ENCODE measurements at regions not wholly inside any gene's neighbourhood (a gene's known extent, or its start where the extent isn't known, plus 50 kb on each side); places are given as distances from the start of the nearest gene placed in this dataset.

GRCh38 chr18:51525453-51526225, 328.2 kb upstream of the MEX3C start:
- no peaks in the 10 kb centered on the region for H3K4me1 Mint-ChIP-seq (ENCODE audit: low read depth)
- H3K9me3 Mint-ChIP-seq, result no peaks in the 10 kb centered on the region
- H3K4me3 Mint-ChIP-seq, result no peak overlapping the region
- no peak for DNase-seq (ENCODE audit: low spot score)
- no peaks in the 10 kb centered on the region for H3K27me3 Mint-ChIP-seq (ENCODE audit: insufficient read depth)
- intact Hi-C loops (cut with micrococcal nuclease), result no loop called here
- H3K27ac Mint-ChIP-seq, result no peak overlapping the region
- no peaks in the 10 kb centered on the region for H3K36me3 Mint-ChIP-seq (ENCODE audit: low read depth)

DNA sequence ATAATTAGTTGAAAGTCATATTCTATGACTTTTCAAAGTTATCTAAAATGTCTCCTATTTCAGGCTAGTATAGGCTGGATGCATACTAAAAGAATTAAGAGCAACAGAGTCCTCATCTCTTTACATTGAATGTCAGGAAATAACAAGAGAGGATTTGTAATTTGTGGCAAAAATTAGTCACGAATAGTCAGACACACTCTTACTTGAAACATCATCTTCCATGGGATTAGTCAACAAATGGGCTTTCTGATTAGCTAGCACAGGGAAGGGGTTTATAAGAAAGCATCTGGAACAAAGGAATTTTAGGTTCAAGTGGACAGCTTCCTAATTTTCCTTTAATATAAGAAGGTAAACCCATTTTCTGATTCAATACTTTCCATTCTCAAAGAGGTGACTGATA, 330.3 kb upstream of the MEX3C start:
- Mint-ChIP-seq H3K36me3 (ENCODE audit: low read depth) (no peaks in the 10 kb centered on the region), H3K9me3 (no peaks in the 10 kb centered on the region), H3K4me3 (no peak overlapping the region), H3K27ac (no peak overlapping the region), H3K27me3 (ENCODE audit: insufficient read depth) (no peaks in the 10 kb centered on the region), H3K4me1 (ENCODE audit: low read depth) (no peaks in the 10 kb centered on the region)
- DNase-seq (ENCODE audit: low spot score), result no peak
- intact Hi-C loops (cut with micrococcal nuclease), result no loop called here

- Mint-ChIP-seq H3K9me3 (no peaks in the 10 kb centered on the region), H3K4me1 (ENCODE audit: low read depth) (no peaks in the 10 kb centered on the region), H3K36me3 (ENCODE audit: low read depth) (no peaks in the 10 kb centered on the region), H3K27me3 (ENCODE audit: insufficient read depth) (no peaks in the 10 kb centered on the region), H3K27ac (no peak overlapping the region), H3K4me3 (no peak overlapping the region)
- intact Hi-C loops (cut with micrococcal nuclease), result no loop called here
- no peak for DNase-seq (ENCODE audit: low spot score)
Measured at GRCh38 chr18:51531501-51531900, 334.0 kb upstream of the MEX3C start.

DNA sequence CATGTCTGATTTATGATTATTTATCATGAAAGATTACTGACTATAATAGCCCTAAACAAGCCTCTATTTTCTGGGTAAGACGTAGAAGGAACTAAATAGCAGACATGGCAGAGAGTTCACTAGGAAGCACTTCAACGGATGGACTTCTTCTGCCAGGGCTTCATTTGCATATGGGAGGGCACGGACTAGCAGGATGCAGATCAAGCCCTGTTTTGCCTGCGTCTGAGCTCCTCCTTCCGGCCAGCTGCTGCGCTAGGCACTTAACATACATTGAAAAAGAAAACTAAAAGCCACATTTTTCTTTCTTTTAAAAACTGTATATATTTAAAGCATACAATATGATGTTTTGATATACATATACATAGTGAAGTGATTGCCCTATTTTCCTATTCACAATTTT, 340.0 kb upstream of the MEX3C start:
- Mint-ChIP-seq H3K9me3 (no peaks in the 10 kb centered on the region), H3K27ac (no peak overlapping the region), H3K36me3 (ENCODE audit: low read depth) (no peaks in the 10 kb centered on the region), H3K4me1 (ENCODE audit: low read depth) (no peaks in the 10 kb centered on the region), H3K27me3 (ENCODE audit: insufficient read depth) (no peaks in the 10 kb centered on the region), H3K4me3 (no peak overlapping the region)
- no peak for DNase-seq (ENCODE audit: low spot score)
- intact Hi-C loops (cut with micrococcal nuclease), result no loop called here

DNA sequence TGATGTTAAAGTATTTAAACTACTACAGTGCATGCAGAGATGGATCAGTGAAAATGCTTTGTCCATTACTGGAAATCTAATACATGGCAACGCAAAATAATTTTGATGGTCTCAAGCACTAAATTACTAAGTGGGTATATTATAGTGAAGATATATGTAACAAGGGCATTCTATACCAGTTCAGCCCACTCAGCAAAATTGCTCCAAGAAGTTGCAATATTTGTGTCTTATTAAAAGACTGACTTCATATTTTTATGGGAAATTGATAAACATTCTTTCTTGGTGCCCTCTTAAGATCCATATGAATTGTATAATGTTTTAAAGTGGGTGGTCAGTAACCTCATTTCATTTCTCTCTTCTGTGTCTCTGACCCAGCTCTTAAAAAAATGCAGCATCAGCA, 343.1 kb upstream of the MEX3C start:
- Mint-ChIP-seq H3K36me3 (ENCODE audit: low read depth) (no peaks in the 10 kb centered on the region), H3K4me1 (ENCODE audit: low read depth) (no peaks in the 10 kb centered on the region), H3K9me3 (no peaks in the 10 kb centered on the region), H3K27me3 (ENCODE audit: insufficient read depth) (no peaks in the 10 kb centered on the region), H3K4me3 (no peak overlapping the region), H3K27ac (no peak overlapping the region)
- DNase-seq (ENCODE audit: low spot score), result no peak
- intact Hi-C loops (cut with micrococcal nuclease), result no loop called here

- Mint-ChIP-seq H3K27me3 (ENCODE audit: insufficient read depth) (no peaks in the 10 kb centered on the region), H3K36me3 (ENCODE audit: low read depth) (no peaks in the 10 kb centered on the region), H3K4me1 (ENCODE audit: low read depth) (no peaks in the 10 kb centered on the region), H3K27ac (no peak overlapping the region), H3K9me3 (no peaks in the 10 kb centered on the region), H3K4me3 (no peak overlapping the region)
- no peak for DNase-seq (ENCODE audit: low spot score)
- intact Hi-C loops (cut with micrococcal nuclease), result no loop called here
Measured at GRCh38 chr18:51541230-51541629, 343.7 kb upstream of the MEX3C start.

DNA sequence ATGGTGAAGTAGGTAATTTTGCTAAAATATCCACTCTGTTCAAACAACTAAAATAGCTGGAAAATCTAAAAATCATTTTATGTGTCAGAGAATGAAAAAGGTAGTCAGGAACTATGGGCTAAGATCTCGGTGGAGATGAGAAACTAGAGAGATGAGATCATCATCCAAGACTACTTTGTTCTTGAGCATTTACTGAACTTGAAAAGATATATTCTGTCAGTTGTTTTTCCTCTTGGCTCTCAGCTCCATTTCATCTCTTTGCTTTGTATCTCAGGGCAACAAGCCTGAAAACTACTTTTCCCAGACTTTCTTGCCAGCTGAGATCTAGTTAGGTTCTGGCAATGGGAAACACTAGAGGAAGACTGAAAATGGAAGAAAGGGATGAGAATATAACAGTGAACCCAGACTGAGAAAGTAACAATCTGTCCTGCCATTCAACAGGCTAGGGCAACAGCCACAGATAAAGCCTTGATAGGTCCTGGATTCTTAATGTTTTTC, 346.2 kb upstream of the MEX3C start:
- Mint-ChIP-seq H3K27ac (no peak overlapping the region), H3K9me3 (no peaks in the 10 kb centered on the region), H3K36me3 (ENCODE audit: low read depth) (no peaks in the 10 kb centered on the region), H3K4me1 (ENCODE audit: low read depth) (no peaks in the 10 kb centered on the region), H3K27me3 (ENCODE audit: insufficient read depth) (no peaks in the 10 kb centered on the region), H3K4me3 (no peak overlapping the region)
- no peak for DNase-seq (ENCODE audit: low spot score)
- intact Hi-C loops (cut with micrococcal nuclease), result no loop called here

DNA sequence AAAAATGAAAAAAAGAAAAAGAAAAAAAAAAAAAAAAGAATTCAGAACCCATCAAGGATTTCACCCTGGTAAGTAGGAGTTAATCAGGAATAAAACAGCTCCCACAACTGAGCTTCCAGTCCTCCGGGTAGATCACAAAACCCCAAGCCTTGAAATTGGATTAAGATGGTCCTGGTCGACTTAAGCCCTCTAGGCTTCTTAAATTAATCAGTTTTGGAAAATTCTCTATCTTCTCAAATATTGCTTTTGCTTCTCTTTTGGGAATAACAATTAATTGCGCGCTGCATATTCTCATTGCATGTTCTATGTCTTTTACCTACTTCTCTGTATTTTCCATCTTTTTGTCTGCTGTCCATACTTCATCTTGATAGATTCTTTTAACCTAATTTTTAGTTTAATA, 348.0 kb upstream of the MEX3C start:
- Mint-ChIP-seq H3K27ac (no peak overlapping the region), H3K4me3 (no peak overlapping the region), H3K4me1 (ENCODE audit: low read depth) (no peaks in the 10 kb centered on the region), H3K36me3 (ENCODE audit: low read depth) (no peaks in the 10 kb centered on the region), H3K27me3 (ENCODE audit: insufficient read depth) (no peaks in the 10 kb centered on the region), H3K9me3 (no peaks in the 10 kb centered on the region)
- DNase-seq (ENCODE audit: low spot score), result no peak
- intact Hi-C loops (cut with micrococcal nuclease), result no loop called here

DNA sequence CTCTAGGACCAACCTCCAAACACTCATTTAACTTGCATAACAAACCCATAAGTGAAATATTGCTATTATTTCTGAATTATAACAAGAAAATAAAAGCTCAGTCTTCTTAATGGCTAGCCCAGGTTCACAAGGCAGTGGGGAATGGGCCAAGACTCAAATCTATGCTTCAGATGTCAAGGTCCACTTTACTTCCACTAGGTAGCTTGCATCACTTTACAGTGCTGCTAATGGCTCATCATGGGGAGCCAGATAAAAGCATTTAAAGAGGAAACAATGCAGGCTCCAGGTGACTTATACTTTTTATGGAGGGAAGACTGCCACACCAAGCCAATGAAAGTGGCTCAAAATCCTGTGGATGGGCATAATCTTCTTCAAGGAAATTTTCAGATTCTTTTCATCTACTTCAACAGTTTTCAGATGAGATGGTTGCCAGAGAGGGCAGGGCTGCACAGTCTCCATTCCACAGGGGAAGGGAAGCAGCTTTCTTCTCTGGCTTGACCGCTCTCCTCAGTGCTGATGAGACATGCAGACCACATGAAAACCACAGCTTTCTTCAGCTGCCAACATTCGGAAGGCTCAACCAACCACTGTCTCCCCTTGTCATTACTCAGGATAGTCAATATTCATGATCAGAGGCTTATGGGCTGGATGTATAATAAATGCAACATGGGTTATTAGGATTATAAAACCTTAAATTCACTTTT, 361.9 kb upstream of the MEX3C start:
- no peak overlapping the region for H3K4me3 Mint-ChIP-seq
- no peak overlapping the region for H3K27ac Mint-ChIP-seq
- no peaks in the 10 kb centered on the region for H3K9me3 Mint-ChIP-seq
- no peaks in the 10 kb centered on the region for H3K36me3 Mint-ChIP-seq (ENCODE audit: low read depth)
- no peaks in the 10 kb centered on the region for H3K4me1 Mint-ChIP-seq (ENCODE audit: low read depth)
- DNase-seq (ENCODE audit: low spot score), result no peak
- intact Hi-C loops (cut with micrococcal nuclease), result no loop called here
- no peaks in the 10 kb centered on the region for H3K27me3 Mint-ChIP-seq (ENCODE audit: insufficient read depth)

- intact Hi-C loops (cut with micrococcal nuclease), result no loop called here
Measured at GRCh38 chr18:51559902-51560287, 362.4 kb upstream of the MEX3C start.

DNA sequence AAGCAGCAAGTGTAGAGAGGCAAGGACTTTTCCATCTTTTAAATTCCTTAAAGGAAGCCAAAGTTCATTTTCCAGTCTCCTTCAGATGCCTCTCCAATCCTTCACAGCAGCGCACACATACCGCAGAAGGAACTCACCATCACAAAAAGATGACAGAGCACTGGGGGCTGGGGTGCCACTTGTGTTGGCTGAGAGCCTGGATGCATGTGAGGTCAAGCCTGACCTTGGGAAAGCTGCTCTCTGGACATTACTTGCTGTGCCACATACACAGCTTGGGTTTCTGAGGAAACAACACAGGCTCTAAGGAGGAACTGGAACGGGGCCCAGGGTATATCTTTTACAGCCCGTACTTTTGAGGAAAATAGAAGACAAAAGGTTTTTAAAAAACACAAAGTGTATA, 364.3 kb upstream of the MEX3C start:
- Mint-ChIP-seq H3K36me3 (ENCODE audit: low read depth) (no peaks in the 10 kb centered on the region), H3K9me3 (no peaks in the 10 kb centered on the region), H3K4me3 (no peak overlapping the region), H3K27me3 (ENCODE audit: insufficient read depth) (no peaks in the 10 kb centered on the region), H3K27ac (no peak overlapping the region), H3K4me1 (ENCODE audit: low read depth) (no peaks in the 10 kb centered on the region)
- intact Hi-C loops (cut with micrococcal nuclease), result no loop called here
- no peak for DNase-seq (ENCODE audit: low spot score)

More at GRCh38 chr18:51559902-51560287, 362.4 kb upstream of the MEX3C start:
- Mint-ChIP-seq H3K27me3 (ENCODE audit: insufficient read depth) (no peaks in the 10 kb centered on the region), H3K4me3 (no peak overlapping the region), H3K36me3 (ENCODE audit: low read depth) (no peaks in the 10 kb centered on the region), H3K9me3 (no peaks in the 10 kb centered on the region), H3K27ac (no peak overlapping the region), H3K4me1 (ENCODE audit: low read depth) (no peaks in the 10 kb centered on the region)
- no peak for DNase-seq (ENCODE audit: low spot score)

DNA sequence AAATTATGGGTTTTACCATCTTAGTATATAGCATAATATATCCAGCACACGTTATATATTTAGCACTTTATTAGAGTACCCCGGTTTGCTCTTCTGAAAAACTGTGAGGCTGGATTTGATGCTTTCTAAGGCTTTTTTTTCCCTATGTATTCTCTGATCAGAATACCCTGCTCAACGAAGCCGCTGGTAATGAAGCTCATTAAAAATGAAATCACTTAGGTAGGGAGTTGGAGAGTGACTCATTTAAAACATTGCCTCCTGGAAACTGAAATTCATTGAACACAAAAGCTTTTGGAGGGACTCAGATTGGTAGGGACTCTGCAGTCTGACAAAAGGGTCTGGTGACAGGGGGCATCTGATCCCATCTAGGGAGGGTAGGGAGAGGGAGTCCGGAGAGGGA, 365.4 kb upstream of the MEX3C start:
- no peaks in the 10 kb centered on the region for H3K36me3 Mint-ChIP-seq (ENCODE audit: low read depth)
- no peak overlapping the region for H3K27ac Mint-ChIP-seq
- DNase-seq (ENCODE audit: low spot score), result no peak
- H3K4me3 Mint-ChIP-seq, result no peak overlapping the region
- no peaks in the 10 kb centered on the region for H3K9me3 Mint-ChIP-seq
- no peaks in the 10 kb centered on the region for H3K27me3 Mint-ChIP-seq (ENCODE audit: insufficient read depth)
- intact Hi-C loops (cut with micrococcal nuclease), result no loop called here
- no peaks in the 10 kb centered on the region for H3K4me1 Mint-ChIP-seq (ENCODE audit: low read depth)

DNA sequence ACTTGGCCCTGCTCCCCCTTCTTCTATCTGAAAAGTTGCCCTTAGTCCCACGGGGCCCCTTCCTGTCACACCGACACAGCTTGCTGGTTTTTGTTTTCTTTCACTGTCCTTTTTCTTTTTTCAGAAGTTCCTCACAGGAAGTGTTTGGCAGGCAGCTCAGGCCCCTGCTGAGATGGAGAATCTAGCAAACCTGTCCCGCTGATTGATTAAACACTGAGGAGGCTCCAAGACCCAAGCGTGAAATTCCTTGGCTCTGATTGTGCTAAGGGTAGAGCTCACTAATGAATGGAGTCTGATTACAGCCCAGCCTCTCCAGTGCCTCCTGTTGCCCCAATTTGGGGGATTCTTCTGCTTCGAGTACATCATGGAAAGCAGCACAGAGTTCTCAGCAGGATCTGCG, 365.9 kb upstream of the MEX3C start:
- Mint-ChIP-seq H3K4me1 (ENCODE audit: low read depth) (no peaks in the 10 kb centered on the region), H3K27ac (no peak overlapping the region), H3K36me3 (ENCODE audit: low read depth) (no peaks in the 10 kb centered on the region), H3K27me3 (ENCODE audit: insufficient read depth) (no peaks in the 10 kb centered on the region), H3K9me3 (no peaks in the 10 kb centered on the region), H3K4me3 (no peak overlapping the region)
- no peak for DNase-seq (ENCODE audit: low spot score)
- intact Hi-C loops (cut with micrococcal nuclease), result no loop called here
